GM12892 (cell line): ENCODE measurements at regions not wholly inside any gene's neighbourhood (a gene's known extent, or its start where the extent isn't known, plus 50 kb on each side); places are given as distances from the start of the nearest gene placed in this dataset.

Experiments
- POLR2A ChIP-seq: IDR thresholded peaks from 2 replicates; pipeline ENCODE4 v1.6.1; 2011; ENCODE audit warnings: low read depth, low read length, control low read depth
- POLR2AphosphoS5 ChIP-seq: IDR thresholded peaks from 2 replicates; pipeline ENCODE4 v1.6.1; 2011; ENCODE audit warnings: low read depth, low read length, control low read depth
- TAF1 ChIP-seq: IDR thresholded peaks from 2 replicates; pipeline ENCODE4 v1.6.1; 2011; ENCODE audit warnings: low read depth, mild to moderate bottlenecking, control low read depth, low read length, borderline replicate concordance

DNA sequence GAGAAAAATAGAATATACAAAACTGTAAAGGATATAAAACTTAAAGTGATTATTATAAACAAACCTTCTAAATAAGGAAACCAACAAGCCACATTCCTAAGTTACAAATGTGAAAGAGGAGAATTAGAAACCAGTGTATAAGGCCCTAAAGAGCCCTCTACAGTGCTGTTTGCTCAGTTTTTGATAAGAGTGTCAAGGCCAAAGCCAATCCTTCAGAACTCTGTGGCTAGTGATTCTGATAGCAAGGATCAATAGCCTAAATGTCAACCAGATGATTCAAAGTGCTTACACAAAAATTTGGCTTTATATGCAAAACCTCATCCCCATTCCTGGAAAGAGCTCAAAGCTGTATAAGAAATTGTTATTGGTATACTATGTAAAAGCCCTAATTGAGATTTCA lies 104.6 kb upstream of the HTR1E start:
- TF ChIP-seq POLR2AphosphoS5: no peak
- no peak for TF ChIP-seq POLR2A
- TF ChIP-seq TAF1: no peak
